ENCODE measurements at regions not wholly inside any gene's neighbourhood (a gene's known extent, or its start where the extent isn't known, plus 50 kb on each side); places are given as distances from the start of the nearest gene placed in this dataset.
"Not testable (repeated sequence)": the region's sequence is repeated elsewhere in the genome, so short reads cannot be mapped to it uniquely, and the experiment has no call there.

DNA sequence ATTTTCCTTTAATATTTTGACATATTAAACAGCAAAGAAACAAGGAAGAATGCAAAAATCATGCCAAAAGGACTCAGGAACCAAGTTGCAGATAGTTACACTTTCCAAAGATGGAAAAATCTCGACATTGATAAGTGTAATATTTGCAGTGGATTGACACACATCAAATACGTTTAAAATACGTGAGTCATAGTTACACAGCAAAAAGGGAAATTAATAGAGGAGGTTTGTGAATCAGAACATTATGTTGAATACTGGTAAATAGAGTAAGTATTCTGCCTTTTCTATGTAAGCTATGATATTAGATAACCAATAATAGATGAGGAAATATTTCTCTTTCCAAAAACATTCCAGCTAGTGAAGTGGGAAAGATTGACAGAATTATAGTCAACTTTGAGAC is 1761.3 kb upstream of the IGFBP7 start:
- H3K9me3 ChIP-seq (ENCODE audit: control insufficient read depth, insufficient read depth, low read length): no peaks in the 10 kb centered on the region
- no peaks in the 10 kb centered on the region for H3K36me3 ChIP-seq (ENCODE audit: insufficient read depth, low read length)
- H3K9ac ChIP-seq (ENCODE audit: low read depth, low read length): no peak overlapping the region
- H3K4me1 ChIP-seq (ENCODE audit: insufficient read depth, low read length): no peaks in the 10 kb centered on the region

DNA sequence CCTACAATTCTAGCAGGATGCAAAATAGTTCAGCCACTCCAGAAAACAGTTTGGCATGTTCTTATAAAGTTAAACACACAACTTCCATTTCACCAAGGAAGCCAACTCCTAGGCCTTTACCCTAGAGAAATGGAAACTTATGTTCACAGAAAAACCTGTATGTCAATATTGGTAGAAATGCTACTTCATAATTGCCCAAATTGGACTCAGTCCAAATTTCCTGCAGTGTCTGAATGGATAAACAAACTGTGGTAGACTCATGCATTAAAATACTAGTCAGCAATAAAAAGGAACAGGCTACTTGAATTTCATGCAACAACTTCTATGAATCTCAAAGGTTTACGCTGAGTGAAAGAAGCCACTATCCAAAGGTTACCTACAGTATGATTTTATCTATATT is 1738.8 kb upstream of the IGFBP7 start:
- H3K9ac ChIP-seq (ENCODE audit: low read depth, low read length): no peak overlapping the region

DNA sequence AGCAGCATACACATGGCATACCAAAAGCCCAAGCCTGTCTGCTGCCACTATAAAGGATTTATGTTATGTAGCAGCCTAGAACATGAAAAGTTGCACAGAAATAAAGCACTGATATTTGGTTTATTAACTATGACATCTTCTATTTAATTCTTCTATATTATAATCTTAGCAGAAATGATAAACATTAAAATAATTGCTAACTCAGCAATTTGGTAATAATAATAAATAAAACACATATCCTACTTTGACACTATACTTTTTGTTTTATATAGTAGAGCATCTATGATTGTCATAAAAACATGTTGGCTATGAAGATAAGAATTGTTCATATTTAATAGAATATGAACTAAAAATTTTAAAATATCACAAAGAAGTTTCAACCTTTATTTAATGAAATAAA is 1733.3 kb upstream of the IGFBP7 start:
- Histone ChIP-seq H3K36me3 (ENCODE audit: insufficient read depth, low read length) (no peaks in the 10 kb centered on the region), H3K9me3 (ENCODE audit: control insufficient read depth, insufficient read depth, low read length) (no peaks in the 10 kb centered on the region), H3K4me1 (ENCODE audit: insufficient read depth, low read length) (no peaks in the 10 kb centered on the region), H3K9ac (ENCODE audit: low read depth, low read length) (no peak overlapping the region)

More for the DNA sequence above, 1738.8 kb upstream of the IGFBP7 start:
- H3K36me3 ChIP-seq (ENCODE audit: insufficient read depth, low read length): no peaks in the 10 kb centered on the region
- H3K9me3 ChIP-seq (ENCODE audit: control insufficient read depth, insufficient read depth, low read length): no peaks in the 10 kb centered on the region
- no peaks in the 10 kb centered on the region for H3K4me1 ChIP-seq (ENCODE audit: insufficient read depth, low read length)

DNA sequence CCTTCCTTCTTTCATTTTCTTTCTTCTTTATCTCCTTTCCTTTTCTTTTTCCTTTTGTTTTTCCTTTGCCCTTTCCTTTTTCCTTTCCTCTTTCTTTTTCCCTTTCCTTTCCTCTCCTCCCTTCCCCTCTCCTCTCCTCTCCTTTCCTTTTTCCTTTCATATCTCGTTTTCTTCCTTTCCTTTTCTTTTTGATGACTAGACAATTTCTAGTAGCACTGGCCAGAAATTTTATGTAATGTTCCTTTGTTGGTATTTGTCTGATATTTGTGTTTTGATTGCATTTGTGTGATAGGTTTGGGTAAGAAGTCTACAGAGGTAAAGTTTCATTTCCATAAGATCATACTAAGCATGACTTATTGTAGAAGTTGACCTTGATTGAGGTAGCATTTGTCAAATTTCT is 1722.9 kb upstream of the IGFBP7 start:
- Histone ChIP-seq H3K9ac (ENCODE audit: low read depth, low read length) (no peak overlapping the region), H3K36me3 (ENCODE audit: insufficient read depth, low read length) (no peaks in the 10 kb centered on the region), H3K9me3 (ENCODE audit: control insufficient read depth, insufficient read depth, low read length) (no peaks in the 10 kb centered on the region), H3K4me1 (ENCODE audit: insufficient read depth, low read length) (no peaks in the 10 kb centered on the region)

DNA sequence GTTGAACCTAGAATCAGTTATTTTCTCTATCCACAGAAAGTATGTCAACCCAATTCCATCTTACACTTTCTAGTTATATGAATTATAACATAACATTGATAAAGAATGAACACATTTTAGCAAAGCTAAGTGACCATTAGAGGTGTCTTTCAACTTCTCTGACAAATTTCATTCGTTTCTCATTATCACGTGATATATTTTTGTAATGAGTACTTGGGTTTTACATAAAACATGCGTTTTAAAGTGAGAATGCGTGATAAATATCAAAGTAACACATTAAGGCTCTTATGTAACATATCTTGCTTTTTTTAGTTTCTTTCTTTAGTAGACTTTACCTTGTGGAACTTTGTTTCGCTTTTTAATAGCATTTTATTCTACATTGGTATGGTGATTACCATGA is 1715.1 kb upstream of the IGFBP7 start:
- no peak overlapping the region for H3K9ac ChIP-seq (ENCODE audit: low read depth, low read length)

DNA sequence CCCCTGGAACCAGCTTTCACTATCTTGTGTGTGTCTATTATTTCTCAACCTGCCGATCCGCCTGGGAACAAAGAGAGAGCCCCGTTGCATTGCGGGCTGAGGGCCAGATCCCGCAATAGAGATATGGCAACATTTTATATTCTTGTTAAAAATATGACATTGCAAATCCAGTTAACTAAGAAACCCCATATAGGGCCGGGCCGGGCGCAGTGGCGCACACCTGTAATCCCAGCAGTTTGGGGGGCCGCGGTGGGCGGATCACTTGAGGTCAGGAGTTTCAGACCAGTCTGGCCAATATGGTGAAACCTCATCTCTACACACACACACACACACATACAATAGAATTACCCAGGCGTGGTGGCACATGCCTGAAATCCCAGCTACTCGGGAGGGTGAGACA is 1708.4 kb upstream of the IGFBP7 start:
- not testable (repeated sequence) for H3K4me1 ChIP-seq (ENCODE audit: insufficient read depth, low read length); H3K9me3 ChIP-seq (ENCODE audit: control insufficient read depth, insufficient read depth, low read length); H3K9ac ChIP-seq (ENCODE audit: low read depth, low read length); H3K36me3 ChIP-seq (ENCODE audit: insufficient read depth, low read length)

More for the DNA sequence above, 1715.1 kb upstream of the IGFBP7 start:
- Histone ChIP-seq H3K4me1 (ENCODE audit: insufficient read depth, low read length) (no peaks in the 10 kb centered on the region), H3K9me3 (ENCODE audit: control insufficient read depth, insufficient read depth, low read length) (peaks cover 4% of the 10 kb centered on the region; the same call in 1 of the 2 replicates), H3K36me3 (ENCODE audit: insufficient read depth, low read length) (no peaks in the 10 kb centered on the region)

DNA sequence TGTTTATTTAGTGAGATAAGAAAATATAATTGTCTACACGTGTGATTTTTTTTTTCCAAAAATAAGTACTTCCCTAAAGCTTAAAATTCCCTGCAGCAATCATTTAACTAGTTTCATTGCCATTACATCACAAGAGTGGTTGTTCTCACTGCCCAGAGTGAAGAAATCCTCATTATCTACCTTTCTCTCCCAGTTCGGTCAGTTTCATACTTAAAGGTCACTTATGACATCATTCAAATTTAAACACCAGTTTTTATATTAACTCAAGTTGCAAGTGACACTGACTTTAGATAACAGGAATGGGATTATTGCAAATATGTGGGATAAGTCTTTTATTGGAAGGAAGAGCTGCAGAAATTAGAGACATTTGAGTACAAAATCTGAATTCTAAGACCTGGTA is 1699.8 kb upstream of the IGFBP7 start:
- Histone ChIP-seq H3K36me3 (ENCODE audit: insufficient read depth, low read length) (no peaks in the 10 kb centered on the region), H3K9me3 (ENCODE audit: control insufficient read depth, insufficient read depth, low read length) (no peaks in the 10 kb centered on the region), H3K9ac (ENCODE audit: low read depth, low read length) (no peak overlapping the region), H3K4me1 (ENCODE audit: insufficient read depth, low read length) (no peaks in the 10 kb centered on the region)

DNA sequence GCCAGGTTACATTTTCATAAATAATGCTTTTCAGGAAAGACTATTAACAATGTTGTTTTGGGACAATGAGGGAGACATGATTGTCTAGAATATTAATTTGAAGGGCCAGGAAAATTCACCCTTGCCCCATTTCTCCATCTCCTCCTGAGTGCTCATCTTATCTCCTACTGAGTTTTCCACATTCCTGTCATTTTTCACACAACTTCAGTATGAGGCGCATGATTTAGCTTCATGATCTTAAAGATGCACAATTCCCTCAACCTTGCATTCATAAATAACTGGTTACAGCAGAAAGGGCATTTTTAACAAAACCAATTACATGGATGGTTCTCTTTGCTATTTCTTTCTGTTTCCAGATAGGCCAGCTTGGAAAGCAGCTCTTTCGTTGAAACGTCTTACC is 1699.2 kb upstream of the IGFBP7 start:
- no peaks in the 10 kb centered on the region for H3K4me1 ChIP-seq (ENCODE audit: insufficient read depth, low read length)
- H3K36me3 ChIP-seq (ENCODE audit: insufficient read depth, low read length): no peaks in the 10 kb centered on the region
- no peak overlapping the region for H3K9ac ChIP-seq (ENCODE audit: low read depth, low read length)
- no peaks in the 10 kb centered on the region for H3K9me3 ChIP-seq (ENCODE audit: control insufficient read depth, insufficient read depth, low read length)

DNA sequence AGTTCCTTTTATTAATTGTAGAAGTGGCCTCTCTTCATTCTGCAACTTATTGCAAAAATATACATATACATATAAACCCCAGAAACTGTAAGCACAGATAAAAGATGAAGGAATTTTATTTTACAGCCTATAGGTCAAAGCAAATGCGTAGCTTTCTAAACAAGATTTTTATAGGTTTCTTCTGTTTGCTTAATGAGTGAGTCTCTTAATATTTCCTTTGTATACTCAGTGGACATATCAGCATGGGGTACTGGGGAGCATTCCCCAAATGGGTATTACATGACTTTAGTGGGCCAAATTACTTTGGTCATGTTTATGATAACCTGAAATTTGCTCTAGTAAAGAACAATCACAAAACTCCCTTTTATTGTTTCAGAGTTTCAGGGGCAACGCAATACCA is 1698.6 kb upstream of the IGFBP7 start:
- no peak overlapping the region for H3K9ac ChIP-seq (ENCODE audit: low read depth, low read length)

DNA sequence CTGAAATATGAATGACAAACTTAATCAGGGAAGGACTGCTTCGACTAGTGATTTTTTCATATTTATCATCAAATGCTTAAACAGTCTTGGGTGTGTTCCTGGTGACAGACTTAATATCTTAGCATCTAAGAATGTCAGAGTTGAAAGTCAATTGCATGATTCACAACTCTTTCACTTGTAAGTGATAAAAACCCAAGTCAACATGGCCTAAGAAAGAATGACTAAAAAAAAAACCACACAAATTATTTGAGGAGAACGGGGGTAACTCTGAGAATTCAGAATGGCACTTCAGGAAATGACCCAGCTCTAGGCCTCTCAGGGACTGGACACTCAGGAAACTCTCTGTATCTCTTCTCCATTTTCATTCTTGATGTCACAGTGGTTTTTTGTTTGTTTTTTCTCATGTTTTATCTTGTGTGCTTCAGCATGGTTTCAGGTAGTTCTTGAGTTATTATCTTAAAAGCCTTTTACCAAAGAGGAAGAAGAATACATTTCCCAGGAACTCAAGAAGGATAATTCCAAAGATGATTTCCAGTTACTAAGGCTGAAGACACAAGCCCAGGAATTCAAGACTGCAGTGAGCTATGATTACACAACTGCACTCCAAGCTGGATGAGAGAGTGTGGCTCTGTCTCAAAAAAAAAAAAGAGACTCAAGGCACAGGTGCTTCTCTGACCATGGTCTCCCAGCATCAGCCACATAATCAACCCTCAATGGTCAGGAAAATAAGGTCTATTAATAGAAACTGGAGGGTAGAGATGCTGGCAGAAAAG is 1697.8 kb upstream of the IGFBP7 start:
- H3K9ac ChIP-seq (ENCODE audit: low read depth, low read length): no peak overlapping the region
- H3K36me3 ChIP-seq (ENCODE audit: insufficient read depth, low read length): no peaks in the 10 kb centered on the region
- H3K9me3 ChIP-seq (ENCODE audit: control insufficient read depth, insufficient read depth, low read length): no peaks in the 10 kb centered on the region
- H3K4me1 ChIP-seq (ENCODE audit: insufficient read depth, low read length): no peaks in the 10 kb centered on the region

More for the DNA sequence above, 1698.6 kb upstream of the IGFBP7 start:
- Histone ChIP-seq H3K4me1 (ENCODE audit: insufficient read depth, low read length) (no peaks in the 10 kb centered on the region), H3K9me3 (ENCODE audit: control insufficient read depth, insufficient read depth, low read length) (no peaks in the 10 kb centered on the region), H3K36me3 (ENCODE audit: insufficient read depth, low read length) (no peaks in the 10 kb centered on the region)

DNA sequence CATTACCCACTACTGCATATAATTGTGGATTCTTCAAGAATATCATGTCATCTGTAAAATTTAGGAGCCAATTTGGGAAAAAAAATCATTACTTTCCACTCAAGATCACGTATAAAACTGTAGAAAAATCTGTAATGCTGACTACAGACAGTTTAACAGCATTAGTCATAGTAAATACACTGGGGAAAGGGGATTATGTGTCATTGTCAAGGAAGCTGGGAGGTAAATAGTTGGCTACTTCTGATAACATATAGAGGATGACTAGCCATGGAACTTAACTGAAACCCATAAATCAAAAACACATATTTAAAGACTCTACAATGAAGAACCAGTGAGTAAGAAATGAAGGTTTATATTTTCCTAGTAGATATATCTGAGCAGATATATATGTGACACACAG is 1666.4 kb upstream of the IGFBP7 start:
- Histone ChIP-seq H3K4me1 (ENCODE audit: insufficient read depth, low read length) (no peaks in the 10 kb centered on the region), H3K36me3 (ENCODE audit: insufficient read depth, low read length) (no peaks in the 10 kb centered on the region), H3K9ac (ENCODE audit: low read depth, low read length) (no peak overlapping the region), H3K9me3 (ENCODE audit: control insufficient read depth, insufficient read depth, low read length) (no peaks in the 10 kb centered on the region)

DNA sequence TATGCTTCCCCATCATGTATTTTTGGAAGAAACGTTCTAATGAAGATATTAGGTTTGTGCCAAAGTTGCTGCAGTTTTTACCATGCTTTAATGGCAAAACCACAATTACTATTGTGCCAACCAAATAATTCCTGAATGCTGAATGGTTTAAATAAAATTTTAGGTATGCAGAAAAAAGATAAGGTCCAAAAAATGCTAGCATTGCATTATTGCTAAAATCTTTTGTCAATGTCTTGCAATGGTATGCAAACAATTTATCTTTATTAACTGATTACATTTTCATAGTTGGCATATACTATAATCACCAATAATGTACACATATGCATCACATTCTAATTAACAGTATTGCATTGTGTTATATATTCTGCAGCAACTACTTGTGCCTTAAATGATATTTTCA is 1657.4 kb upstream of the IGFBP7 start:
- no peaks in the 10 kb centered on the region for H3K4me1 ChIP-seq (ENCODE audit: insufficient read depth, low read length)
- no peaks in the 10 kb centered on the region for H3K36me3 ChIP-seq (ENCODE audit: insufficient read depth, low read length)
- no peak overlapping the region for H3K9ac ChIP-seq (ENCODE audit: low read depth, low read length)
- H3K9me3 ChIP-seq (ENCODE audit: control insufficient read depth, insufficient read depth, low read length): no peaks in the 10 kb centered on the region

DNA sequence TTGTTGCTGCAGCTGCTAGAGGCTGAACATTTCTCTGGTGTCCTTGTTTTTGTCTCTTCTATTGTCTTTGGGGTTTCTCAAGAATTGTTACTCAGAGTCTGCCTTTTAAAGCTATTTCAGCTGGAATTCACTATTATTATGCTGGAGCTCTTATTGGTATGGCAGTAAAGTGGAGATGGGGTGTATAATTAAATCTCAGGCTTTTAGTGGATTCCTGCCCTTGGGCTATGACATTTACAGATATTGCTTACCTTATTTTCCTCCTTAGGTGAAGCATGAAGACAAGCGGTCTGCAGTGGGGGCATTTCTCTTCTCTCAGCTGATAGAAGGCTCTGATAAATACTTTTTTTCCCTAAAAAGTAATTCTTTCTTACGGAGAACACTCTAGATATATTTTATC is 1656.6 kb upstream of the IGFBP7 start:
- Histone ChIP-seq H3K4me1 (ENCODE audit: insufficient read depth, low read length) (no peaks in the 10 kb centered on the region), H3K36me3 (ENCODE audit: insufficient read depth, low read length) (no peaks in the 10 kb centered on the region), H3K9ac (ENCODE audit: low read depth, low read length) (no peak overlapping the region), H3K9me3 (ENCODE audit: control insufficient read depth, insufficient read depth, low read length) (no peaks in the 10 kb centered on the region)

DNA sequence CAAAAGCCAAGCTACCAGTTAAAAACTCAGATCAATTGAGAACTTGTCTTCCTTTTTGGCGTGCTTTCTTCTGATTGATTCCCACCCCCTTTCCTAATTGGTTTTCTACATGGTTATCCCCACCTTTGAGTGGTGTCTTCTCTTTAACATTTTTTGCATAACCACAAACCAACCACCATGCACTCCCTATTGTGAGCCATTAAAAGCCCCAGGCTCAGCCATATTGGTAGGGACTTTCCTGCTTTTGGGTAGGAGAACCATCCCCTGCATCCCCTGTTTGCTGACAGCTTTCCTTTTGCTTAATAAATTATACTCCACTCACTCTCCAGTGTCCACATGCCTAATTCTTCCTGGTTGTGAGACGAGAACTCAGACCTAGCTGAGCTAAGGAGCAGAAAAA is 1651.4 kb upstream of the IGFBP7 start:
- no peaks in the 10 kb centered on the region for H3K9me3 ChIP-seq (ENCODE audit: control insufficient read depth, insufficient read depth, low read length)
- H3K9ac ChIP-seq (ENCODE audit: low read depth, low read length): no peak overlapping the region
- no peaks in the 10 kb centered on the region for H3K36me3 ChIP-seq (ENCODE audit: insufficient read depth, low read length)
- H3K4me1 ChIP-seq (ENCODE audit: insufficient read depth, low read length): no peaks in the 10 kb centered on the region

DNA sequence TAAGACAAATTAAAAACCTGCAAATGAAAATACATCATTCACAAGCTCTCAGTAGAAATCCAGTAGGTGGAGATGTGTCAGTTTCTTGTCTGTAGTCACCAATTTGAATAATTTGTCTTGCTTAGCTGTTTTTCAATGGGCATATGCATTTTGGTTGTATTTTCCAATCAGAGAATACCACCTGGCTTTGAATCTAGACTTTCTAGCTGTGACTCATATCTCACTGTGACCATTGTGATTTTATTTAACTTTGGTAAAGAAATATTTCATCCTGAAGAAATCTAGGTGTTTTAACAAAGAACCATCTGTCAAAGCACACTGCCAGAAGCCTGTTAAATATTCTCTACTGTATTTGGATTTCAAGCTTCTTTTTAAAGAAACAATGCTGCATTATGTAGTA is 1650.6 kb upstream of the IGFBP7 start:
- H3K9me3 ChIP-seq (ENCODE audit: control insufficient read depth, insufficient read depth, low read length): no peaks in the 10 kb centered on the region
- H3K4me1 ChIP-seq (ENCODE audit: insufficient read depth, low read length): no peaks in the 10 kb centered on the region
- no peak overlapping the region for H3K9ac ChIP-seq (ENCODE audit: low read depth, low read length)
- H3K36me3 ChIP-seq (ENCODE audit: insufficient read depth, low read length): no peaks in the 10 kb centered on the region

Data from ES-I3 (cell line).